H1 (cell line): ENCODE measurements at regions not wholly inside any gene's neighbourhood (a gene's known extent, or its start where the extent isn't known, plus 50 kb on each side); places are given as distances from the start of the nearest gene placed in this dataset.

Experiments
- CTCF ChIA-PET: fragments of 300-600 bp; sonication (Branson Sonifier 250); formaldehyde crosslinking; loops from one replicate; lab custom pipeline; 2021; ENCODE audit not compliant: partially characterized antibody; lab: Charles Lee
- POLR2A ChIA-PET: fragments of 300-600 bp; sonication (Branson Sonifier 250); formaldehyde crosslinking; loops from one replicate; lab custom pipeline; 2021; ENCODE audit warnings: inconsistent platforms; ENCODE audit not compliant: partially characterized antibody; lab: Charles Lee
- DNase-seq, 2 experiments: peaks; one replicate each; pipeline versions ENCODE4 v3.0.0 to v3.0.0-alpha.2; 2010 to 2022; ENCODE audit warnings: low spot score in 2 of 2, low read depth in 1 of 2, mixed read lengths in 1 of 2
- FAIRE-seq: peaks from 2 replicates; lab custom pipeline; 2011; peaks lifted over from hg19 to GRCh38; lab: Jason Lieb, UNC
- H2AFZ ChIP-seq: 2 replicates; pipeline ENCODE4 v1.8.1; 2012; ENCODE audit warnings: low read length, inconsistent platforms
- H2AK5ac ChIP-seq: 2 replicates; pipeline ENCODE4 v1.6.1; 2013; ENCODE audit warnings: low read depth, low read length
- H2BK120ac ChIP-seq: replicated peaks from 2 replicates; pipeline ENCODE3; 2013; ENCODE audit warnings: low read depth, low read length, inconsistent platforms
- H2BK12ac ChIP-seq: 2 replicates; pipeline ENCODE4 v1.6.1; 2013; ENCODE audit warnings: low read depth, low read length
- H2BK15ac ChIP-seq: 2 replicates; pipeline ENCODE4 v1.6.1; 2013; ENCODE audit warnings: low read length
- H2BK20ac ChIP-seq: 2 replicates; pipeline ENCODE4 v1.6.1; 2013; ENCODE audit warnings: low read length
- H2BK5ac ChIP-seq: 2 replicates; pipeline ENCODE4 v1.6.1; 2013; ENCODE audit warnings: low read depth, low read length
- H3K14ac ChIP-seq: 2 replicates; pipeline ENCODE4 v1.6.1; 2013; ENCODE audit warnings: inconsistent platforms; ENCODE audit not compliant: insufficient read length
- H3K18ac ChIP-seq: 2 replicates; pipeline ENCODE4 v1.6.1; 2013; ENCODE audit warnings: low read length; ENCODE audit errors: extremely low read depth
- H3K23ac ChIP-seq: 2 replicates; pipeline ENCODE4 v1.6.1; 2013; ENCODE audit warnings: inconsistent platforms; ENCODE audit not compliant: insufficient read length
- H3K23me2 ChIP-seq: 2 replicates; pipeline ENCODE4 v1.6.1; 2013; ENCODE audit warnings: low read depth, low read length
- H3K27ac ChIP-seq: 2 replicates; pipeline ENCODE4 v1.6.1; 2011; ENCODE audit warnings: low read depth, low read length, inconsistent platforms
- H3K27me3 ChIP-seq, 4 experiments: replicated peaks in 1 of 4; 1 replicate in 1 of 4; 2 replicates in 3 of 4; pipeline versions ENCODE4 v1.6.1 to v1.8.1; 2011 to 2013; ENCODE audit warnings: low read length in 3 of 4, mild to moderate bottlenecking in 3 of 4, inconsistent platforms in 2 of 4, mixed read lengths in 2 of 4, moderate library complexity in 1 of 4; ENCODE audit not compliant: control insufficient read depth in 3 of 4, insufficient read depth in 3 of 4; ENCODE audit errors: extremely low read depth in 1 of 4
- H3K36me3 ChIP-seq, 4 experiments: 2 replicates each; pipeline versions ENCODE4 v1.6.1 to v1.8.1; 2011 to 2013; ENCODE audit warnings: mild to moderate bottlenecking in 4 of 4, low read length in 3 of 4, moderate library complexity in 2 of 4, control low read depth in 1 of 4, inconsistent platforms in 1 of 4; ENCODE audit not compliant: insufficient read depth in 4 of 4, control insufficient read depth in 2 of 4
- H3K4ac ChIP-seq: replicated peaks from 2 replicates; pipeline ENCODE3; 2013; ENCODE audit warnings: low read length, low read depth, mixed read lengths, inconsistent platforms; ENCODE audit not compliant: insufficient read length
- H3K4me1 ChIP-seq, 4 experiments: replicated peaks in 1 of 4; 1 replicate in 1 of 4; 2 replicates in 3 of 4; pipeline versions ENCODE4 v1.6.1 to v1.8.1; 2011 to 2013; ENCODE audit warnings: low read length in 3 of 4, inconsistent platforms in 2 of 4, mixed read lengths in 1 of 4; ENCODE audit not compliant: insufficient read depth in 4 of 4, control insufficient read depth in 3 of 4
- H3K4me2 ChIP-seq, 2 experiments: 2 replicates each; pipeline versions ENCODE4 v1.6.1 to v1.8.1; 2011 to 2013; ENCODE audit warnings: low read depth in 2 of 2, low read length in 2 of 2, control low read depth in 1 of 2, inconsistent platforms in 1 of 2, mild to moderate bottlenecking in 1 of 2; ENCODE audit not compliant: insufficient read depth in 1 of 2
- H3K4me3 ChIP-seq, 4 experiments: fragments of 200-600, 300-600 bp in 1 of 4; sonication (generic), shearing (Covaris generic), sonication (Bioruptor Twin) in 1 of 4; 2 replicates each; pipeline versions ENCODE4 v1.5.1 to v1.8.1; 2011 to 2016; ENCODE audit warnings: low read length in 4 of 4, low read depth in 3 of 4, control low read depth in 2 of 4, inconsistent platforms in 2 of 4, mild to moderate bottlenecking in 2 of 4, mixed read lengths in 1 of 4, moderate library complexity in 1 of 4; ENCODE audit not compliant: insufficient read depth in 2 of 4; ENCODE audit errors: extremely low read depth in 1 of 4
- H3K56ac ChIP-seq: replicated peaks from 2 replicates; pipeline ENCODE3; 2013; ENCODE audit warnings: low read depth, mild to moderate bottlenecking, mixed read lengths, low read length, inconsistent platforms; ENCODE audit not compliant: insufficient read length
- H3K79me1 ChIP-seq: 2 replicates; pipeline ENCODE4 v1.6.1; 2013; ENCODE audit warnings: low read depth, low read length, control low read depth
- H3K79me2 ChIP-seq, 2 experiments: 2 replicates each; pipeline versions ENCODE4 v1.6.1 to v1.8.1; 2012 to 2013; ENCODE audit warnings: low read length in 2 of 2, mild to moderate bottlenecking in 2 of 2, inconsistent platforms in 1 of 2; ENCODE audit not compliant: insufficient read depth in 2 of 2, control insufficient read depth in 1 of 2
- H3K9ac ChIP-seq, 4 experiments: replicated peaks in 1 of 4; 1 replicate in 1 of 4; 2 replicates in 3 of 4; pipeline versions ENCODE4 v1.6.1 to v1.8.1; 2011 to 2013; ENCODE audit warnings: low read depth in 3 of 4, low read length in 3 of 4, control low read depth in 2 of 4, mild to moderate bottlenecking in 2 of 4, moderate library complexity in 2 of 4, inconsistent platforms in 1 of 4; ENCODE audit errors: extremely low read depth in 1 of 4
- H3K9me3 ChIP-seq, 2 experiments: 2 replicates each; pipeline versions ENCODE4 v1.6.1 to v1.8.1; 2012 to 2013; ENCODE audit warnings: mild to moderate bottlenecking in 2 of 2, moderate library complexity in 2 of 2, control low read depth in 1 of 2, inconsistent platforms in 1 of 2, low read depth in 1 of 2, low read length in 1 of 2, mixed read lengths in 1 of 2; ENCODE audit not compliant: insufficient read depth in 2 of 2
- H4K20me1 ChIP-seq, 2 experiments: replicated peaks in 1 of 2; 2 replicates each; pipeline versions ENCODE3 to v1.8.1; 2011 to 2013; ENCODE audit warnings: inconsistent platforms in 2 of 2, low read length in 2 of 2, mild to moderate bottlenecking in 1 of 2; ENCODE audit not compliant: insufficient read depth in 2 of 2, control insufficient read depth in 1 of 2
- H4K5ac ChIP-seq: 2 replicates; pipeline ENCODE4 v1.6.1; 2013; ENCODE audit warnings: low read length, low read depth, mixed read lengths, inconsistent platforms; ENCODE audit not compliant: insufficient read length
- H4K8ac ChIP-seq: 2 replicates; pipeline ENCODE4 v1.8.0; 2013; ENCODE audit warnings: mild to moderate bottlenecking, moderate library complexity, low read length, inconsistent platforms; ENCODE audit not compliant: insufficient read depth; ENCODE audit errors: extremely low read depth
- H4K91ac ChIP-seq: replicated peaks from 2 replicates; pipeline ENCODE3; 2013; ENCODE audit warnings: low read length, mixed read lengths, inconsistent platforms; ENCODE audit not compliant: insufficient read length
- TCF12 ChIP-seq: IDR thresholded peaks from 2 replicates; pipeline ENCODE4 v1.6.1; 2011; ENCODE audit warnings: low read depth, mild to moderate bottlenecking, low read length
- WGBS, 2 experiments: shearing (Covaris generic) in 1 of 2; methylation state at CpG; one replicate each; pipeline versions ENCODE4 v1.1.6 to v1.1.7; 2013 to 2015; ENCODE audit warnings: low lambda C conversion rate in 2 of 2, mixed read lengths in 2 of 2, inconsistent platforms in 1 of 2, low coverage in 1 of 2, missing lambda C conversion rate in 1 of 2; ENCODE audit not compliant: insufficient replicate concordance in 2 of 2, insufficient coverage in 1 of 2, insufficient read length in 1 of 2; ENCODE audit errors: extremely low coverage in 1 of 2, missing lambda C conversion rate in 1 of 2; 5-methylcytosine and 5-hydroxymethylcytosine counted together

DNA sequence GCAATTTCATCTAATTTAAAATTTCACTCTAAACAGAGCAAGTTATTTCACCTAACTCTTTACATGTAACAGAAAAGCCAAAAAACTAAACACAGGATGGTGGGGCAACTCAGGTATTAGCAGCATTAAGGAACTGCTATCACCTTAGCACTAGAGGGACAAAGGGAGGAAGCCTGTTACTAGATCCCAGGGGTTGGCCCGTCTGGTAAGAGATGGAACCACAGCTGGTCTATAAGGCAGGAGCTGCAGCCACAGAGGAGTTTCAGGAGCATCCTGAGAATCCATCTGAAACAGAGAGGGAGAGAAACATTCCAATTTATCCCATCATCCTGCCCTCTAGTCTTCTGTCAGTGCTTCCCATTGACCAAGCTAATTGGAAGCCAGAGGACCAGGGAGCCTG lies 300.3 kb downstream of the MRPS30 start:
- Histone ChIP-seq H3K9me3 (peaks cover 0 to 2% of the 10 kb centered on the region in 2 experiments; a peak in 1 of 4 replicates), H4K8ac (no peak overlapping the region), H3K27ac (no peak overlapping the region), H3K36me3 (no peaks in the 10 kb centered on the region; a peak in 2 of 8 replicates), H3K14ac (peak overlapping the region; percentile 84), H3K23ac (no peak overlapping the region), H2BK20ac (peak overlapping the region; percentile 6), H3K4me3 (no peak overlapping the region; a peak in 1 of 8 replicates), H3K79me2 (no peaks in the 10 kb centered on the region), H4K91ac (peak overlapping the region; percentile 83), H3K4ac (peak overlapping the region; percentile 36), H3K79me1 (no peaks in the 10 kb centered on the region), H2BK5ac (peak overlapping the region; percentile 89; the same call in 1 of the 2 replicates), H4K20me1 (no peaks in the 10 kb centered on the region), H2BK12ac (peak overlapping the region; percentile 72; the same call in 1 of the 2 replicates), H2AK5ac (no peak overlapping the region), H4K5ac (peak overlapping the region; percentile 26), H3K9ac (no peak overlapping the region), H2AFZ (no peak overlapping the region), H3K27me3 (no peaks in the 10 kb centered on the region), H2BK120ac (peak overlapping the region; percentile 48), H2BK15ac (no peak overlapping the region), H3K23me2 (no peaks in the 10 kb centered on the region), H3K4me2 (peak overlapping the region in 1 of 2 experiments; percentile 46; a peak in 1 of 4 replicates), H3K4me1 (peaks cover 0 to 17% (median 15%) of the 10 kb centered on the region in 4 experiments; a peak in 5 of 7 replicates), H3K56ac (no peak overlapping the region), H3K18ac (peak overlapping the region; percentile 39; the same call in 1 of the 2 replicates)
- no peak for FAIRE-seq
- no peak for TF ChIP-seq TCF12
- WGBS, 2 experiments = 76% methylated on average over 1 of the region's 1 CpG; no CpG with 5 or more reads in 1 of the 2 experiments
- DNase-seq = no peak
- ChIA-PET CTCF (interaction anchor here (0.8 kb wide), 1 partner anchor 96 kb away, joined by 3 read pairs; no protein-coding TSS in a partner anchor), POLR2A (no interaction called here)
